ENCODE measurements at regions not wholly inside any gene's neighbourhood (a gene's known extent, or its start where the extent isn't known, plus 50 kb on each side); places are given as distances from the start of the nearest gene placed in this dataset.

GRCh38 chr5:170164921-170165320 lies 59.2 kb downstream of the FOXI1 start:
- 75 to 76% (median 75%) methylated on average over 6 of the region's 6 CpGs for WGBS, 3 donors
- no peaks in the 10 kb centered on the region for H3K9me3 ChIP-seq
- DNase-seq: no peak
- intact Hi-C loops (cut with DNase I): loop anchor here in 1 of 4 donors (2.0 kb wide), 1 partner anchor 74 kb away; no protein-coding TSS in a partner anchor
- TF ChIP-seq EP300 (IDR thresholded peaks at IDR 0.05) (no peak), POLR2A (IDR thresholded peaks at IDR 0.05) (no peak)
- no peaks in the 10 kb centered on the region for H3K27me3 ChIP-seq
- H3K4me3 ChIP-seq: no peak overlapping the region
- H3K27ac ChIP-seq: no peak overlapping the region
- no peaks in the 10 kb centered on the region for H3K36me3 ChIP-seq
- no peaks in the 10 kb centered on the region for H3K4me1 ChIP-seq (ENCODE audit: insufficient read depth)

- Histone ChIP-seq H3K4me1 (ENCODE audit: insufficient read depth) (no peaks in the 10 kb centered on the region), H3K27ac (no peak overlapping the region), H3K4me3 (no peak overlapping the region), H3K27me3 (no peaks in the 10 kb centered on the region), H3K9me3 (no peaks in the 10 kb centered on the region), H3K36me3 (no peaks in the 10 kb centered on the region)
- 82 to 89% (median 88%) methylated on average over 3 of the region's 3 CpGs for WGBS, 3 donors
- DNase-seq: no peak
- TF ChIP-seq POLR2A (IDR thresholded peaks at IDR 0.05) (no peak), CTCF (IDR thresholded peaks at IDR 0.05) (no peak), EP300 (IDR thresholded peaks at IDR 0.05) (no peak)
- intact Hi-C loops (cut with DNase I): no loop called here
Observed at GRCh38 chr5:170166101-170166500, 60.4 kb downstream of the FOXI1 start.

GRCh38 chr5:170168002-170168401 lies 62.3 kb downstream of the FOXI1 start:
- H3K27me3 ChIP-seq: no peaks in the 10 kb centered on the region
- H3K27ac ChIP-seq: no peak overlapping the region
- WGBS, 3 donors: 51 to 65% (median 55%) methylated on average over 2 of the region's 2 CpGs
- no peak for DNase-seq
- no peak overlapping the region for H3K4me3 ChIP-seq
- no peaks in the 10 kb centered on the region for H3K9me3 ChIP-seq
- TF ChIP-seq CTCF (IDR thresholded peaks at IDR 0.05): no peak
- no peak for TF ChIP-seq EP300 (IDR thresholded peaks at IDR 0.05)
- TF ChIP-seq POLR2A (IDR thresholded peaks at IDR 0.05): no peak
- no peaks in the 10 kb centered on the region for H3K36me3 ChIP-seq
- intact Hi-C loops (cut with DNase I): no loop called here
- H3K4me1 ChIP-seq (ENCODE audit: insufficient read depth): no peaks in the 10 kb centered on the region

- WGBS, 3 donors: 86 to 88% (median 87%) methylated on average over 3 of the region's 3 CpGs
- no peaks in the 10 kb centered on the region for H3K9me3 ChIP-seq
- intact Hi-C loops (cut with DNase I): no loop called here
Observed at GRCh38 chr5:170168797-170169196, 63.1 kb downstream of the FOXI1 start.

More at GRCh38 chr5:170168797-170169196, 63.1 kb downstream of the FOXI1 start:
- TF ChIP-seq POLR2A (IDR thresholded peaks at IDR 0.05) (no peak), CTCF (IDR thresholded peaks at IDR 0.05) (no peak), EP300 (IDR thresholded peaks at IDR 0.05) (no peak)
- no peak for DNase-seq
- Histone ChIP-seq H3K4me1 (ENCODE audit: insufficient read depth) (no peaks in the 10 kb centered on the region), H3K27me3 (no peaks in the 10 kb centered on the region), H3K4me3 (no peak overlapping the region), H3K27ac (no peak overlapping the region), H3K36me3 (no peaks in the 10 kb centered on the region)
